GM23338 (cell line): ENCODE measurements at regions not wholly inside any gene's neighbourhood (a gene's known extent, or its start where the extent isn't known, plus 50 kb on each side); places are given as distances from the start of the nearest gene placed in this dataset.
A peak's percentile ranks its signal among the peaks of the same experiment; 100 is the strongest.

Source experiments
- ATAC-seq: fragments of 200-7000 bp; cut with Tn5 transposase; 3 replicates; pipeline ENCODE4 v1.9.1; 2020
- DNase-seq: peaks from one replicate; pipeline ENCODE4 v3.0.0-alpha.2; 2015; ENCODE audit warnings: low spot score
- H2AFZ ChIP-seq: fragments of 200-600 bp; sonication (generic); 2 replicates; pipeline ENCODE4 v1.8.0; 2016; ENCODE audit warnings: antibody characterized with exemption, mild to moderate bottlenecking, moderate library complexity
- H3F3A ChIP-seq: fragments of 200-600 bp; sonication (generic); replicated peaks from 2 replicates; pipeline ENCODE4 v1.8.0; 2017; ENCODE audit warnings: antibody characterized with exemption, mixed run types, low read depth
- H3K27ac ChIP-seq: fragments of 200-600 bp; sonication (generic); 2 replicates; pipeline ENCODE4 v1.6.1; 2016; ENCODE audit warnings: low read depth
- H3K27me3 ChIP-seq: fragments of 200-600 bp; sonication (generic); 2 replicates; pipeline ENCODE4 v1.8.0; 2016; ENCODE audit warnings: mild to moderate bottlenecking, mixed run types, moderate library complexity; ENCODE audit not compliant: insufficient read depth
- H3K36me3 ChIP-seq: fragments of 200-600 bp; sonication (generic); 2 replicates; pipeline ENCODE4 v1.8.0; 2016; ENCODE audit warnings: mild to moderate bottlenecking; ENCODE audit not compliant: insufficient read depth
- H3K4me1 ChIP-seq: fragments of 200-600 bp; sonication (generic); 2 replicates; pipeline ENCODE4 v1.8.0; 2016; ENCODE audit warnings: mild to moderate bottlenecking, moderate library complexity; ENCODE audit not compliant: insufficient read depth
- H3K4me2 ChIP-seq: fragments of 200-600 bp; sonication (generic); 2 replicates; pipeline ENCODE4 v1.7.1; 2017; ENCODE audit warnings: mixed run types
- H3K4me3 ChIP-seq: fragments of 200-600 bp; sonication (generic); 2 replicates; pipeline ENCODE4 v1.6.1; 2016; ENCODE audit warnings: mixed run types
- H3K79me2 ChIP-seq: fragments of 200-600 bp; sonication (generic); replicated peaks from 2 replicates; pipeline ENCODE4 v1.8.0; 2017; ENCODE audit warnings: mild to moderate bottlenecking; ENCODE audit not compliant: insufficient read depth
- H3K9me2 ChIP-seq: fragments of 200-600 bp; sonication (generic); 2 replicates; pipeline ENCODE4 v1.8.0; 2017; ENCODE audit not compliant: insufficient read depth
- H4K20me1 ChIP-seq: fragments of 200-600 bp; sonication (generic); replicated peaks from 2 replicates; pipeline ENCODE4 v1.8.0; 2017; ENCODE audit warnings: mild to moderate bottlenecking; ENCODE audit not compliant: insufficient read depth
- H3K27ac Mint-ChIP-seq: 2 replicates; pipeline ENCODE4 v1.8.0; 2020; ENCODE audit warnings: inconsistent platforms, mild to moderate bottlenecking, moderate library complexity, mixed read lengths
- H3K27me3 Mint-ChIP-seq: 3 replicates; pipeline ENCODE4 v1.8.0; 2022; ENCODE audit warnings: low read depth, mild to moderate bottlenecking, moderate library complexity, mixed read lengths, inconsistent platforms; ENCODE audit not compliant: insufficient read depth, poor library complexity
- H3K36me3 Mint-ChIP-seq: 3 replicates; pipeline ENCODE4 v1.8.0; 2021; ENCODE audit warnings: low read depth, mild to moderate bottlenecking, inconsistent platforms, moderate library complexity, mixed read lengths
- H3K4me1 Mint-ChIP-seq: 3 replicates; pipeline ENCODE4 v1.8.0; 2020; ENCODE audit warnings: mild to moderate bottlenecking, inconsistent platforms, mixed read lengths
- H3K4me3 Mint-ChIP-seq: 3 replicates; pipeline ENCODE4 v1.8.0; 2021; ENCODE audit warnings: moderate library complexity, mild to moderate bottlenecking, inconsistent platforms, mixed read lengths
- H3K9me3 Mint-ChIP-seq: 3 replicates; pipeline ENCODE4 v1.8.0; 2020; ENCODE audit warnings: moderate library complexity, mild to moderate bottlenecking, inconsistent platforms, mixed read lengths
- CREB1 ChIP-seq: fragments of 250-450 bp; sonication (Bioruptor Pico); IDR thresholded peaks from 2 replicates; pipeline ENCODE4 v1.5.0; 2020; ENCODE audit warnings: low read depth, mild to moderate bottlenecking, moderate library complexity
- CTCF ChIP-seq, 2 experiments: fragments of 200-600 bp in 1 of 2; sonication (generic) in 1 of 2; conservative IDR thresholded peaks; 2 replicates each; pipeline versions ENCODE4 v1.5.1 to v1.6.1; 2016 to 2017; ENCODE audit warnings: antibody characterized with exemption in 2 of 2, low read depth in 2 of 2, mild to moderate bottlenecking in 2 of 2, moderate library complexity in 1 of 2
- EZH2phosphoT487 ChIP-seq: fragments of 200-600 bp; sonication (generic); IDR thresholded peaks from one replicate; pipeline ENCODE4 v1.8.1; 2018; ENCODE audit warnings: antibody characterized with exemption; ENCODE audit not compliant: unreplicated experiment
- JUNB ChIP-seq: IDR thresholded peaks from one replicate; pipeline ENCODE4 v1.6.1; 2016; ENCODE audit warnings: antibody characterized with exemption; ENCODE audit not compliant: unreplicated experiment
- POLR2AphosphoS5 ChIP-seq: IDR thresholded peaks from 2 replicates; pipeline ENCODE4 v1.6.1; 2016; ENCODE audit warnings: antibody characterized with exemption, low read depth
- ZNF331 ChIP-seq: fragments of 250-450 bp; sonication (Bioruptor Pico); IDR thresholded peaks from 2 replicates; pipeline ENCODE4 v1.5.0; 2020; ENCODE audit warnings: low read depth, mild to moderate bottlenecking, moderate library complexity
- TF ChIP-seq, protein P1 (sequence below): fragments of 250-450 bp; sonication (Bioruptor Pico); IDR thresholded peaks from 2 replicates; pipeline ENCODE4 v1.5.0; 2020; ENCODE audit warnings: mild to moderate bottlenecking, moderate library complexity
- TF ChIP-seq, protein P2 (sequence below): IDR thresholded peaks from 2 replicates; pipeline ENCODE4 v1.6.1; 2016; ENCODE audit warnings: antibody characterized with exemption

DNA sequence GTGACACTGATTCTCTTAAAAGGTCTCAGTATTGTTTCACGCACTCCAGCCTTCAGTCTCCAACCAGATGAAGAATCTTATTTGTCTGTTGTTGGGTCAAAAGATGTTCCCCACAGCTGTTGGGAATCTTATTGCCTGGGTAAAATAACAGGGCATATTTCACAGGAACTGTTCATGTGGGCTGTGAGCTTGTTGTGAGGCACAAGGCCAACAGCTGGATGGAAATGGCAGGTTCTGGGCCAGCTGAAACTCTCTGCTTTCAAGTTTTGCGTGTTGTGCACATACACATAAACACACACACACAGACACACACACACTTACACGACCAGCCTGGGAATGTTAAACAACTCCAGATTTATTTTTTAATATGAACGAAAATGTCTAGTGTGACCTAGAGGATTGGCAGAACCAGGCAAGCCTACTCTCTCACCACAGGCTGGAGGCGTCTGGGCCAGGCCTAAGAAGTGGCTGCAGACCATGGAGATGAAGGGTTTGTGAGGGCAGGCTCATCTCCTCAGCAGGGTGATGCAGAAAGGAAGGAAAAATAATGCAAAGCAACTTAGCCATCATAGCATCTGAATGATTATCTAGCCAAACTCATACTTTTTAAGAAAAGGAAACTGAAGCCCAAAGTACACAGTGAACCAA is 357.0 kb downstream of the TTLL7 start:
- TF ChIP-seq JUNB (no peak), CREB1 (CRISPR knock-in tag) (no peak), ZNF331 (CRISPR knock-in tag) (no peak), EZH2phosphoT487 (no peak), POLR2AphosphoS5 (no peak), CTCF (conservative IDR thresholded peaks at IDR 0.05; ENCODE audit: low read depth in 2 of 2) (no peak)
- TF ChIP-seq, protein P1, sequence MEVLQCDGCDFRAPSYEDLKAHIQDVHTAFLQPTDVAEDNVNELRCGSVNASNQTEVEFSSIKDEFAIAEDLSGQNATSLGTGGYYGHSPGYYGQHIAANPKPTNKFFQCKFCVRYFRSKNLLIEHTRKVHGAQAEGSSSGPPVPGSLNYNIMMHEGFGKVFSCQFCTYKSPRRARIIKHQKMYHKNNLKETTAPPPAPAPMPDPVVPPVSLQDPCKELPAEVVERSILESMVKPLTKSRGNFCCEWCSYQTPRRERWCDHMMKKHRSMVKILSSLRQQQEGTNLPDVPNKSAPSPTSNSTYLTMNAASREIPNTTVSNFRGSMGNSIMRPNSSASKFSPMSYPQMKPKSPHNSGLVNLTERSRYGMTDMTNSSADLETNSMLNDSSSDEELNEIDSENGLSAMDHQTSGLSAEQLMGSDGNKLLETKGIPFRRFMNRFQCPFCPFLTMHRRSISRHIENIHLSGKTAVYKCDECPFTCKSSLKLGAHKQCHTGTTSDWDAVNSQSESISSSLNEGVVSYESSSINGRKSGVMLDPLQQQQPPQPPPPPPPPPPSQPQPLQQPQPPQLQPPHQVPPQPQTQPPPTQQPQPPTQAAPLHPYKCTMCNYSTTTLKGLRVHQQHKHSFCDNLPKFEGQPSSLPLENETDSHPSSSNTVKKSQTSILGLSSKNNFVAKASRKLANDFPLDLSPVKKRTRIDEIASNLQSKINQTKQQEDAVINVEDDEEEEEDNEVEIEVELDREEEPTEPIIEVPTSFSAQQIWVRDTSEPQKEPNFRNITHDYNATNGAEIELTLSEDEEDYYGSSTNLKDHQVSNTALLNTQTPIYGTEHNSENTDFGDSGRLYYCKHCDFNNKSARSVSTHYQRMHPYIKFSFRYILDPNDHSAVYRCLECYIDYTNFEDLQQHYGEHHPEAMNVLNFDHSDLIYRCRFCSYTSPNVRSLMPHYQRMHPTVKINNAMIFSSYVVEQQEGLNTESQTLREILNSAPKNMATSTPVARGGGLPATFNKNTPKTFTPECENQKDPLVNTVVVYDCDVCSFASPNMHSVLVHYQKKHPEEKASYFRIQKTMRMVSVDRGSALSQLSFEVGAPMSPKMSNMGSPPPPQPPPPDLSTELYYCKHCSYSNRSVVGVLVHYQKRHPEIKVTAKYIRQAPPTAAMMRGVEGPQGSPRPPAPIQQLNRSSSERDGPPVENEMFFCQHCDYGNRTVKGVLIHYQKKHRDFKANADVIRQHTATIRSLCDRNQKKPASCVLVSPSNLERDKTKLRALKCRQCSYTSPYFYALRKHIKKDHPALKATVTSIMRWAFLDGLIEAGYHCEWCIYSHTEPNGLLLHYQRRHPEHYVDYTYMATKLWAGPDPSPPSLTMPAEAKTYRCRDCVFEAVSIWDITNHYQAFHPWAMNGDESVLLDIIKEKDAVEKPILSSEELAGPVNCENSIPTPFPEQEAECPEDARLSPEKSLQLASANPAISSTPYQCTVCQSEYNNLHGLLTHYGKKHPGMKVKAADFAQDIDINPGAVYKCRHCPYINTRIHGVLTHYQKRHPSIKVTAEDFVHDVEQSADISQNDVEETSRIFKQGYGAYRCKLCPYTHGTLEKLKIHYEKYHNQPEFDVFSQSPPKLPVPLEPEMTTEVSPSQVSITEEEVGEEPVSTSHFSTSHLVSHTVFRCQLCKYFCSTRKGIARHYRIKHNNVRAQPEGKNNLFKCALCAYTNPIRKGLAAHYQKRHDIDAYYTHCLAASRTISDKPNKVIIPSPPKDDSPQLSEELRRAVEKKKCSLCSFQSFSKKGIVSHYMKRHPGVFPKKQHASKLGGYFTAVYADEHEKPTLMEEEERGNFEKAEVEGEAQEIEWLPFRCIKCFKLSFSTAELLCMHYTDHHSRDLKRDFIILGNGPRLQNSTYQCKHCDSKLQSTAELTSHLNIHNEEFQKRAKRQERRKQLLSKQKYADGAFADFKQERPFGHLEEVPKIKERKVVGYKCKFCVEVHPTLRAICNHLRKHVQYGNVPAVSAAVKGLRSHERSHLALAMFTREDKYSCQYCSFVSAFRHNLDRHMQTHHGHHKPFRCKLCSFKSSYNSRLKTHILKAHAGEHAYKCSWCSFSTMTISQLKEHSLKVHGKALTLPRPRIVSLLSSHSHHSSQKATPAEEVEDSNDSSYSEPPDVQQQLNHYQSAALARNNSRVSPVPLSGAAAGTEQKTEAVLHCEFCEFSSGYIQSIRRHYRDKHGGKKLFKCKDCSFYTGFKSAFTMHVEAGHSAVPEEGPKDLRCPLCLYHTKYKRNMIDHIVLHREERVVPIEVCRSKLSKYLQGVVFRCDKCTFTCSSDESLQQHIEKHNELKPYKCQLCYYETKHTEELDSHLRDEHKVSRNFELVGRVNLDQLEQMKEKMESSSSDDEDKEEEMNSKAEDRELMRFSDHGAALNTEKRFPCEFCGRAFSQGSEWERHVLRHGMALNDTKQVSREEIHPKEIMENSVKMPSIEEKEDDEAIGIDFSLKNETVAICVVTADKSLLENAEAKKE (CRISPR knock-in tag): no peak
- TF ChIP-seq, protein P2, sequence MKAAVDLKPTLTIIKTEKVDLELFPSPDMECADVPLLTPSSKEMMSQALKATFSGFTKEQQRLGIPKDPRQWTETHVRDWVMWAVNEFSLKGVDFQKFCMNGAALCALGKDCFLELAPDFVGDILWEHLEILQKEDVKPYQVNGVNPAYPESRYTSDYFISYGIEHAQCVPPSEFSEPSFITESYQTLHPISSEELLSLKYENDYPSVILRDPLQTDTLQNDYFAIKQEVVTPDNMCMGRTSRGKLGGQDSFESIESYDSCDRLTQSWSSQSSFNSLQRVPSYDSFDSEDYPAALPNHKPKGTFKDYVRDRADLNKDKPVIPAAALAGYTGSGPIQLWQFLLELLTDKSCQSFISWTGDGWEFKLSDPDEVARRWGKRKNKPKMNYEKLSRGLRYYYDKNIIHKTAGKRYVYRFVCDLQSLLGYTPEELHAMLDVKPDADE: no peak
- peaks cover 8% of the 10 kb centered on the region; the same call in 1 of the 2 replicates for H3K4me1 ChIP-seq
- no peak overlapping the region for H3K4me2 ChIP-seq
- Mint-ChIP-seq H3K27ac (peak overlapping the region; percentile 28; the same call in 1 of the 2 replicates), H3K9me3 (no peaks in the 10 kb centered on the region), H3K4me1 (peaks cover 14% of the 10 kb centered on the region), H3K36me3 (no peaks in the 10 kb centered on the region), H3K4me3 (no peak overlapping the region), H3K27me3 (peaks cover 1% of the 10 kb centered on the region)
- H3K36me3 ChIP-seq: no peaks in the 10 kb centered on the region
- ATAC-seq: no peak
- no peaks in the 10 kb centered on the region for H4K20me1 ChIP-seq
- H3K27ac ChIP-seq: no peak overlapping the region
- H3K9me2 ChIP-seq: peaks cover 14% of the 10 kb centered on the region
- DNase-seq: no peak
- no peak overlapping the region for H3K4me3 ChIP-seq
- no peaks in the 10 kb centered on the region for H3K27me3 ChIP-seq
- peak overlapping the region; percentile 81; the same call in 1 of the 2 replicates for H2AFZ ChIP-seq
- H3K79me2 ChIP-seq: no peaks in the 10 kb centered on the region
- H3F3A ChIP-seq: no peaks in the 10 kb centered on the region
